CD8-positive, alpha-beta memory T cell (primary cell): ENCODE measurements at regions not wholly inside any gene's neighbourhood (a gene's known extent, or its start where the extent isn't known, plus 50 kb on each side); places are given as distances from the start of the nearest gene placed in this dataset.
"Not testable (repeated sequence)": the region's sequence is repeated elsewhere in the genome, so short reads cannot be mapped to it uniquely, and the experiment has no call there.

Source experiments
- CTCF ChIA-PET: fragments of 350-600 bp; sonication (Branson Sonifier 250); formaldehyde crosslinking; loops from one replicate; lab custom pipeline; 2021; ENCODE audit warnings: antibody characterized with exemption; lab: Charles Lee
- POLR2A ChIA-PET: fragments of 350-600 bp; sonication (Branson Sonifier 250); formaldehyde crosslinking; loops from one replicate; lab custom pipeline; 2021; ENCODE audit warnings: antibody characterized with exemption; lab: Charles Lee
- DNase-seq, 5 donors: peaks; one replicate each; pipeline versions ENCODE4 v3.0.0 to v3.0.0-alpha.2; 2020 to 2022; ENCODE audit warnings: mixed read lengths in 1 of 5
- H3K27ac ChIP-seq: one replicate; pipeline ENCODE4 v1.7.0; 2013; ENCODE audit warnings: low read depth, mild to moderate bottlenecking, low read length, moderate library complexity
- H3K27me3 ChIP-seq: 2 replicates; pipeline ENCODE4 v1.7.0; 2013; ENCODE audit warnings: low read length, mild to moderate bottlenecking; ENCODE audit not compliant: insufficient read depth, poor library complexity, severe bottlenecking
- H3K36me3 ChIP-seq: 2 replicates; pipeline ENCODE4 v1.7.0; 2013; ENCODE audit warnings: mild to moderate bottlenecking, low read length, moderate library complexity; ENCODE audit not compliant: insufficient read depth
- H3K4me1 ChIP-seq: 2 replicates; pipeline ENCODE4 v1.7.0; 2013; ENCODE audit warnings: mild to moderate bottlenecking, low read length, moderate library complexity; ENCODE audit not compliant: insufficient read depth
- H3K4me3 ChIP-seq: 2 replicates; pipeline ENCODE4 v1.7.0; 2013; ENCODE audit warnings: mild to moderate bottlenecking, low read length
- H3K9me3 ChIP-seq: 2 replicates; pipeline ENCODE4 v1.7.0; 2013; ENCODE audit warnings: mild to moderate bottlenecking, low read length
- H3K27ac Mint-ChIP-seq, 8 donors: one replicate each; pipeline ENCODE4 v1.8.0; 2020 to 2021; ENCODE audit warnings: mixed read lengths in 8 of 8, mild to moderate bottlenecking in 6 of 8, inconsistent platforms in 3 of 8, moderate library complexity in 3 of 8
- H3K27me3 Mint-ChIP-seq, 2 donors: one replicate each; pipeline ENCODE4 v1.8.0; 2020 to 2021; ENCODE audit warnings: mixed read lengths in 2 of 2, mild to moderate bottlenecking in 1 of 2, moderate library complexity in 1 of 2
- H3K36me3 Mint-ChIP-seq, 3 donors: one replicate each; pipeline ENCODE4 v1.8.0; 2020 to 2021; ENCODE audit warnings: mixed read lengths in 3 of 3, inconsistent platforms in 1 of 3, mild to moderate bottlenecking in 1 of 3
- H3K4me1 Mint-ChIP-seq, 3 donors: one replicate each; pipeline ENCODE4 v1.8.0; 2020 to 2021; ENCODE audit warnings: mixed read lengths in 3 of 3, inconsistent platforms in 1 of 3, mild to moderate bottlenecking in 1 of 3
- H3K4me3 Mint-ChIP-seq, 7 donors: one replicate each; pipeline ENCODE4 v1.8.0; 2020 to 2021; ENCODE audit warnings: mixed read lengths in 7 of 7, mild to moderate bottlenecking in 6 of 7, moderate library complexity in 4 of 7, inconsistent platforms in 2 of 7
- H3K9me3 Mint-ChIP-seq, 5 donors: one replicate each; pipeline ENCODE4 v1.8.0; 2020 to 2022; ENCODE audit warnings: mixed read lengths in 5 of 5, mild to moderate bottlenecking in 3 of 5, moderate library complexity in 2 of 5, inconsistent platforms in 1 of 5

GRCh38 chr9:71279151-71279739, 157.8 kb upstream of the TRPM3 start:
- no peak overlapping the region for H3K4me3 Mint-ChIP-seq
- ChIA-PET CTCF (no interaction called here), POLR2A (no interaction called here)
- H3K4me1 Mint-ChIP-seq = no peaks in the 10 kb centered on the region
- no peaks in the 10 kb centered on the region for H3K9me3 Mint-ChIP-seq
- Histone ChIP-seq H3K27ac (no peak overlapping the region), H3K27me3 (no peaks in the 10 kb centered on the region), H3K36me3 (no peaks in the 10 kb centered on the region), H3K9me3 (no peaks in the 10 kb centered on the region), H3K4me3 (no peak overlapping the region), H3K4me1 (no peaks in the 10 kb centered on the region)
- peaks cover 3 to 4% of the 10 kb centered on the region in 2 donors for H3K27me3 Mint-ChIP-seq
- no peak for DNase-seq
- H3K27ac Mint-ChIP-seq = peak overlapping the region in 1 of 8 donors; percentile 21
- no peaks in the 10 kb centered on the region for H3K36me3 Mint-ChIP-seq

- POLR2A ChIA-PET = no interaction called here
- H3K36me3 ChIP-seq = no peaks in the 10 kb centered on the region
- no peaks in the 10 kb centered on the region for H3K4me1 Mint-ChIP-seq
- CTCF ChIA-PET = no interaction called here
- H3K9me3 Mint-ChIP-seq = no peaks in the 10 kb centered on the region
- H3K27me3 Mint-ChIP-seq = peaks cover 0 to 9% of the 10 kb centered on the region in 2 donors
- no peak overlapping the region for H3K4me3 ChIP-seq
- H3K36me3 Mint-ChIP-seq = no peaks in the 10 kb centered on the region
- H3K4me1 ChIP-seq = no peaks in the 10 kb centered on the region
- no peak overlapping the region for H3K4me3 Mint-ChIP-seq
- DNase-seq = no peak
- H3K9me3 ChIP-seq = no peaks in the 10 kb centered on the region
- no peak overlapping the region for H3K27ac ChIP-seq
- H3K27ac Mint-ChIP-seq = no peak overlapping the region
- no peaks in the 10 kb centered on the region for H3K27me3 ChIP-seq
Observed at GRCh38 chr9:71273613-71274012, 152.2 kb upstream of the TRPM3 start.

- CTCF ChIA-PET = no interaction called here
- Histone ChIP-seq H3K36me3 (no peaks in the 10 kb centered on the region), H3K27me3 (no peaks in the 10 kb centered on the region), H3K4me3 (no peak overlapping the region), H3K27ac (no peak overlapping the region), H3K4me1 (no peaks in the 10 kb centered on the region), H3K9me3 (no peaks in the 10 kb centered on the region)
- Mint-ChIP-seq H3K27ac (no peak overlapping the region), H3K4me1 (no peaks in the 10 kb centered on the region), H3K9me3 (no peaks in the 10 kb centered on the region), H3K36me3 (no peaks in the 10 kb centered on the region), H3K27me3 (peaks cover 0 to 19% of the 10 kb centered on the region in 2 donors), H3K4me3 (no peak overlapping the region)
- POLR2A ChIA-PET = no interaction called here
- DNase-seq = no peak
Observed at GRCh38 chr9:71271602-71272001, 150.2 kb upstream of the TRPM3 start.

- Histone ChIP-seq H3K4me1 (no peaks in the 10 kb centered on the region), H3K27me3 (no peaks in the 10 kb centered on the region), H3K9me3 (no peaks in the 10 kb centered on the region), H3K36me3 (no peaks in the 10 kb centered on the region), H3K27ac (no peak overlapping the region), H3K4me3 (no peak overlapping the region)
- no peak for DNase-seq
- H3K4me3 Mint-ChIP-seq = no peak overlapping the region
- H3K9me3 Mint-ChIP-seq = no peaks in the 10 kb centered on the region
- H3K36me3 Mint-ChIP-seq = no peaks in the 10 kb centered on the region
- no peak overlapping the region for H3K27ac Mint-ChIP-seq
- CTCF ChIA-PET = no interaction called here
- peaks cover 4 to 17% of the 10 kb centered on the region in 2 donors for H3K27me3 Mint-ChIP-seq
- POLR2A ChIA-PET = no interaction called here
- no peaks in the 10 kb centered on the region for H3K4me1 Mint-ChIP-seq
Observed at GRCh38 chr9:71270554-71270953, 149.1 kb upstream of the TRPM3 start.

GRCh38 chr9:71269859-71270258, 148.4 kb upstream of the TRPM3 start:
- H3K36me3 ChIP-seq = no peaks in the 10 kb centered on the region
- Mint-ChIP-seq H3K4me1 (no peaks in the 10 kb centered on the region), H3K9me3 (no peaks in the 10 kb centered on the region), H3K27me3 (peaks cover 6 to 16% of the 10 kb centered on the region in 2 donors), H3K4me3 (no peak overlapping the region), H3K27ac (no peak overlapping the region), H3K36me3 (no peaks in the 10 kb centered on the region)
- no peak overlapping the region for H3K4me3 ChIP-seq
- H3K9me3 ChIP-seq = no peaks in the 10 kb centered on the region
- no peaks in the 10 kb centered on the region for H3K4me1 ChIP-seq
- no peaks in the 10 kb centered on the region for H3K27me3 ChIP-seq
- ChIA-PET CTCF (no interaction called here), POLR2A (no interaction called here)
- H3K27ac ChIP-seq = no peak overlapping the region
- DNase-seq = no peak

GRCh38 chr9:71268871-71269635, 147.6 kb upstream of the TRPM3 start:
- Mint-ChIP-seq H3K9me3 (no peaks in the 10 kb centered on the region), H3K4me3 (no peak overlapping the region), H3K36me3 (no peaks in the 10 kb centered on the region), H3K27ac (no peak overlapping the region), H3K27me3 (peaks cover 6 to 16% of the 10 kb centered on the region in 2 donors), H3K4me1 (no peaks in the 10 kb centered on the region)
- DNase-seq = no peak
- Histone ChIP-seq H3K9me3 (no peaks in the 10 kb centered on the region), H3K4me3 (no peak overlapping the region), H3K36me3 (no peaks in the 10 kb centered on the region), H3K4me1 (no peaks in the 10 kb centered on the region), H3K27me3 (no peaks in the 10 kb centered on the region), H3K27ac (no peak overlapping the region)
- CTCF ChIA-PET = no interaction called here
- POLR2A ChIA-PET = no interaction called here

GRCh38 chr9:71263451-71263850, 142.0 kb upstream of the TRPM3 start:
- DNase-seq = no peak
- no peaks in the 10 kb centered on the region for H3K27me3 ChIP-seq
- POLR2A ChIA-PET = no interaction called here
- no peak overlapping the region for H3K4me3 Mint-ChIP-seq
- CTCF ChIA-PET = no interaction called here
- no peaks in the 10 kb centered on the region for H3K9me3 ChIP-seq
- H3K27ac ChIP-seq = no peak overlapping the region
- no peaks in the 10 kb centered on the region for H3K36me3 Mint-ChIP-seq
- H3K4me1 ChIP-seq = no peaks in the 10 kb centered on the region
- no peak overlapping the region for H3K4me3 ChIP-seq
- H3K9me3 Mint-ChIP-seq = peaks cover 0 to 4% (median 0%) of the 10 kb centered on the region in 5 donors
- H3K36me3 ChIP-seq = no peaks in the 10 kb centered on the region
- H3K27me3 Mint-ChIP-seq = peaks cover 6 to 16% of the 10 kb centered on the region in 2 donors
- H3K4me1 Mint-ChIP-seq = no peaks in the 10 kb centered on the region
- no peak overlapping the region for H3K27ac Mint-ChIP-seq

GRCh38 chr9:71260419-71260818, 139.0 kb upstream of the TRPM3 start:
- H3K4me1 ChIP-seq, H3K9me3 Mint-ChIP-seq, H3K27me3 Mint-ChIP-seq, CTCF ChIA-PET, H3K4me1 Mint-ChIP-seq, POLR2A ChIA-PET, H3K27ac ChIP-seq, H3K4me3 Mint-ChIP-seq, DNase-seq, H3K36me3 ChIP-seq, H3K27me3 ChIP-seq, H3K9me3 ChIP-seq, H3K36me3 Mint-ChIP-seq, H3K4me3 ChIP-seq, H3K27ac Mint-ChIP-seq: not testable (repeated sequence)
